ENCODE measurements at regions not wholly inside any gene's neighbourhood (a gene's known extent, or its start where the extent isn't known, plus 50 kb on each side); places are given as distances from the start of the nearest gene placed in this dataset.

DNA sequence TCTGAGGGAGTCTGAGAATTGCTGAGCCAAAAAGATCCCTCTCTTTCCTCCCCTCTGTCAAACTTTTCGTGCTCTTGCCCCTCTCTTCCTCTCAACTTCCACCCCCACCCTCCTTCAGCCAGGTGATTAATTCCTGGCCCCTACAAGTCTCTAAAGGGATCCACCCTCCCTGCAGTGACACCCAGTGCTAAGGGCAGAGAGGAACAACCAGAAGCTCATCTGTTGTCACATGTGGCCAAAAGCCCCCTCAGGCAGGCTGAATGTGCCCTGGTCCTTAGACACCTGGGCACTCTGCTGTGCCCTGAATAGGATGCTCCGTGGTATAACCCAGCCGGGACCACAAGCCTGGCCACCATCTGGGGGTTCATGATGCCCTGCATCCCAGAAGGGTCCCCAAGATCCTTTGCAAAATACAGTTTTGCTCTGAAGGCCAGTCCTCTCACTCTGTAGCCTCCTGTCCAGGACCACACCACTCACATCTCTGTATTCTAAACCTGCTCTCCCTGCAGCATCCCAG lies 234.4 kb downstream of the BCL11A start:
- intact Hi-C loops (cut with micrococcal nuclease; ENCODE audit: unreplicated experiment): no loop called here
- POLR2A ChIA-PET: no interaction called here
- Histone ChIP-seq H3K9ac (ENCODE audit: control insufficient read depth, insufficient read depth, low read length) (no peak overlapping the region), H2AFZ (ENCODE audit: control insufficient read depth, low read depth, low read length) (no peak overlapping the region), H3K4me3 (no peak overlapping the region), H3K9me3 (replicated peaks; ENCODE audit: control insufficient read depth, insufficient read depth, low read length) (no peaks in the 10 kb centered on the region), H3K79me2 (ENCODE audit: control insufficient read depth, insufficient read depth, low read length) (no peaks in the 10 kb centered on the region), H4K20me1 (ENCODE audit: control insufficient read depth, insufficient read depth) (no peaks in the 10 kb centered on the region), H3K27me3 (replicated peaks in 1 of 2; ENCODE audit: control insufficient read depth in 2 of 2, insufficient read depth in 2 of 2, low read length in 1 of 2) (no peaks in the 10 kb centered on the region), H3K4me1 (ENCODE audit: control insufficient read depth, insufficient read depth, low read length) (peaks cover 40% of the 10 kb centered on the region), H3K4me2 (ENCODE audit: control insufficient read depth, insufficient read depth) (no peak overlapping the region), H3K27ac (ENCODE audit: control insufficient read depth, insufficient read depth) (no peak overlapping the region), H3K36me3 (ENCODE audit: control insufficient read depth in 2 of 2, insufficient read depth in 2 of 2, low read length in 1 of 2) (no peaks in the 10 kb centered on the region)
- FAIRE-seq: no peak
- in situ Hi-C loops (cut with MboI): no loop called here
- TF ChIP-seq GATAD2B (conservative IDR thresholded peaks at IDR 0.05; ENCODE audit: low read depth) (no peak), RCOR1 (conservative IDR thresholded peaks at IDR 0.05; ENCODE audit: low read depth, low read length) (no peak), CUX1 (IDR thresholded peaks at IDR 0.05; ENCODE audit: insufficient replicate concordance, low read depth, low read length) (no peak), NFXL1 (IDR thresholded peaks at IDR 0.05; ENCODE audit: borderline replicate concordance) (no peak), GABPA (IDR thresholded peaks at IDR 0.05; ENCODE audit: low read depth) (no peak), EZH2 (IDR thresholded peaks at IDR 0.05; ENCODE audit: borderline replicate concordance, control insufficient read depth, low read depth, low read length) (no peak), SIN3A (IDR thresholded peaks at IDR 0.05; ENCODE audit: low read depth, low read length) (no peak)
- WGBS (ENCODE audit: insufficient coverage, insufficient replicate concordance, low lambda C conversion rate, missing lambda C conversion rate): 60% methylated on average over 3 of the region's 3 CpGs
- no TSS peak for BruUV-seq (replicated peaks)
- RAD21 ChIA-PET (ENCODE audit: unreplicated experiment): no interaction called here
- CTCF ChIA-PET: no interaction called here
- no peak for DNase-seq (ENCODE audit: low read depth, low spot score)
- SMC1A ChIA-PET (ENCODE audit: uncharacterized antibody, unreplicated experiment): no interaction called here
- ATAC-seq: no peak

Data from GM12878 (cell line).